Esophagus muscularis mucosa (tissue), 4 donors: ENCODE measurements at regions not wholly inside any gene's neighbourhood (a gene's known extent, or its start where the extent isn't known, plus 50 kb on each side); places are given as distances from the start of the nearest gene placed in this dataset.

Source experiments
- CTCF ChIP-seq, 3 experiments: fragments of 200-600 bp in 2 of 3; fragments of 450-650 bp in 1 of 3; sonication (generic) in 2 of 3; IDR thresholded peaks; one replicate each; pipeline ENCODE4 v1.5.1; 2017 to 2019; ENCODE audit warnings: antibody characterized with exemption in 3 of 3, mild to moderate bottlenecking in 2 of 3, moderate library complexity in 1 of 3
- EP300 ChIP-seq: sonication (generic); formaldehyde crosslinking; IDR thresholded peaks from one replicate; pipeline ENCODE4 v1.6.1; 2017; ENCODE audit warnings: antibody characterized with exemption
- POLR2AphosphoS5 ChIP-seq, 2 donors: sonication (generic); formaldehyde crosslinking; IDR thresholded peaks; one replicate each; pipeline ENCODE4 v1.6.1; 2017; ENCODE audit warnings: antibody characterized with exemption in 2 of 2

- no peak for TF ChIP-seq EP300
- no peak for TF ChIP-seq POLR2AphosphoS5 (IDR thresholded peaks at IDR 0.05)
- no peak for TF ChIP-seq CTCF (IDR thresholded peaks at IDR 0.05)
These were observed 96.0 kb upstream of the IGLL5 start for GRCh38 chr22:22791438-22792181.
